B cell (primary cell): ENCODE measurements at regions not wholly inside any gene's neighbourhood (a gene's known extent, or its start where the extent isn't known, plus 50 kb on each side); places are given as distances from the start of the nearest gene placed in this dataset.

Experiments used
- CTCF ChIP-seq: fragments of 200-600 bp; IDR thresholded peaks from one replicate; pipeline ENCODE4 v1.8.0; 2022; ENCODE audit warnings: antibody characterized with exemption, mild to moderate bottlenecking
- EZH2 ChIP-seq: IDR thresholded peaks from 2 replicates; pipeline ENCODE4 v1.6.1; 2012; ENCODE audit warnings: borderline replicate concordance, low read depth, mild to moderate bottlenecking, moderate library complexity, low read length; ENCODE audit not compliant: insufficient read depth, poor library complexity, severe bottlenecking

DNA sequence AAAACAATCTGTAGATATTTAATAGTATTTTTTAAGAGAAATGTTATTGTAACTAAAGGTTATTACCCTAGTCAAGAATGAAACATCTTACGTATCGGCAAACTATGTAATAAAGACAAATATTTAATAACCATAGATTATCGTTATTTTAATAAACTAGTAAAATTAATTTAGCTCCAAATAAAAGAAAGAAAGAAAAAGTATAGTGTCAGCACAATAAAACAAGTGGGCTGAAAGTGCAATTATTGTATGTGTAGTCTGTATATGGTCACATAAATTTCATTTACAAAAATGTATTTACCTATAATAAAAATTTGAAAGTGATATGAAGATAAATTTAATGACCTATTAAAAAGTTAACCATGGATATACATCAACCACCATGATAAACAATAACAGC lies 1258.4 kb upstream of the MIR17HG start:
- TF ChIP-seq CTCF (no peak), EZH2 (no peak)
